Neural cell (in vitro differentiated cells): ENCODE measurements at regions not wholly inside any gene's neighbourhood (a gene's known extent, or its start where the extent isn't known, plus 50 kb on each side); places are given as distances from the start of the nearest gene placed in this dataset.

Experiments used
- H2AFZ ChIP-seq: fragments of 200-600, 300-800 bp; sonication (generic), shearing (Covaris generic); 2 replicates; pipeline ENCODE4 v1.6.0; 2014; ENCODE audit warnings: low read depth, mild to moderate bottlenecking, antibody characterized with exemption, low read length, moderate library complexity
- H3F3A ChIP-seq: fragments of 200-600 bp; shearing (Covaris generic); 2 replicates; pipeline ENCODE4 v1.6.1; 2016; ENCODE audit warnings: mild to moderate bottlenecking, moderate library complexity, mixed read lengths, antibody characterized with exemption, low read length; ENCODE audit not compliant: insufficient read depth, poor library complexity, severe bottlenecking
- H3K27ac ChIP-seq: fragments of 200-600, 300-800 bp; sonication (generic), shearing (Covaris generic); 2 replicates; pipeline ENCODE4 v1.5.1; 2014; ENCODE audit warnings: mild to moderate bottlenecking, low read length, moderate library complexity
- H3K27me3 ChIP-seq: fragments of 300-800, 200-600 bp; sonication (generic), shearing (Covaris generic); 2 replicates; pipeline ENCODE4 v1.6.0; 2014; ENCODE audit warnings: mild to moderate bottlenecking, low read depth, low read length, moderate library complexity; ENCODE audit not compliant: insufficient read depth
- H3K36me3 ChIP-seq: fragments of 300-800, 200-600 bp; sonication (generic), shearing (Covaris generic); 2 replicates; pipeline ENCODE4 v1.5.1; 2014; ENCODE audit warnings: mild to moderate bottlenecking, antibody characterized with exemption, low read length, moderate library complexity; ENCODE audit not compliant: insufficient read depth
- H3K4me2 ChIP-seq: fragments of 300-800, 200-600 bp; sonication (generic), shearing (Covaris generic); 2 replicates; pipeline ENCODE4 v1.6.0; 2014; ENCODE audit warnings: mild to moderate bottlenecking, low read length
- H3K4me3 ChIP-seq: fragments of 300-800, 200-600 bp; sonication (generic), shearing (Covaris generic); 2 replicates; pipeline ENCODE4 v1.5.1; 2014; ENCODE audit warnings: mild to moderate bottlenecking, low read length, moderate library complexity
- H3K79me2 ChIP-seq: fragments of 200-600 bp; shearing (Covaris generic); replicated peaks from 2 replicates; pipeline ENCODE4 v1.6.0; 2014; ENCODE audit warnings: mild to moderate bottlenecking, low read length, moderate library complexity; ENCODE audit not compliant: insufficient read depth
- H3K9ac ChIP-seq: fragments of 300-800, 200-600 bp; sonication (generic), shearing (Covaris generic); 2 replicates; pipeline ENCODE4 v1.6.1; 2016; ENCODE audit warnings: mild to moderate bottlenecking, low read length, mixed read lengths
- H3K9me2 ChIP-seq: fragments of 200-600 bp; shearing (Covaris generic); 2 replicates; pipeline ENCODE4 v1.6.1; 2016; ENCODE audit warnings: mild to moderate bottlenecking, low read length, mixed read lengths; ENCODE audit not compliant: insufficient read depth
- H3K9me3 ChIP-seq: fragments of 200-600, 300-800 bp; sonication (generic), shearing (Covaris generic); 2 replicates; pipeline ENCODE4 v1.6.1; 2016; ENCODE audit warnings: mild to moderate bottlenecking, mixed run types, low read length, moderate library complexity, mixed read lengths
- H4K20me1 ChIP-seq: fragments of 200-600 bp; shearing (Covaris generic); 2 replicates; pipeline ENCODE4 v1.6.1; 2016; ENCODE audit warnings: mild to moderate bottlenecking, mixed run types; ENCODE audit not compliant: insufficient read depth
- EP300 ChIP-seq: fragments of 450-650 bp; conservative IDR thresholded peaks from 2 replicates; pipeline ENCODE4 v1.6.1; 2014; ENCODE audit warnings: antibody characterized with exemption, mild to moderate bottlenecking, moderate library complexity; ENCODE audit not compliant: poor library complexity, severe bottlenecking
- EZH2 ChIP-seq: fragments of 200-600, 300-800 bp; shearing (Covaris generic), sonication (generic); IDR thresholded peaks from 2 replicates; pipeline ENCODE4 v1.6.1; 2014; ENCODE audit warnings: antibody characterized with exemption, low read length, borderline replicate concordance, mild to moderate bottlenecking; ENCODE audit not compliant: insufficient read depth, poor library complexity, severe bottlenecking
- MXI1 ChIP-seq: fragments of 450-650 bp; conservative IDR thresholded peaks from 2 replicates; pipeline ENCODE4 v1.6.1; 2014; ENCODE audit warnings: antibody characterized with exemption, mild to moderate bottlenecking; ENCODE audit not compliant: poor library complexity, severe bottlenecking
- POLR2AphosphoS5 ChIP-seq: IDR thresholded peaks from 2 replicates; pipeline ENCODE4 v1.6.1; 2012
- RAD21 ChIP-seq: fragments of 450-650 bp; conservative IDR thresholded peaks from 2 replicates; pipeline ENCODE4 v1.6.1; 2014; ENCODE audit warnings: antibody characterized with exemption, mild to moderate bottlenecking, moderate library complexity
- REST ChIP-seq: IDR thresholded peaks from 2 replicates; pipeline ENCODE4 v1.6.1; 2012; ENCODE audit warnings: borderline replicate concordance
- SMC3 ChIP-seq: fragments of 450-650 bp; conservative IDR thresholded peaks from 2 replicates; pipeline ENCODE4 v1.6.1; 2014; ENCODE audit warnings: antibody characterized with exemption, mild to moderate bottlenecking, moderate library complexity; ENCODE audit not compliant: poor library complexity
- TAF1 ChIP-seq: IDR thresholded peaks from 2 replicates; pipeline ENCODE4 v1.6.1; 2012; ENCODE audit warnings: low read depth
- TF ChIP-seq, protein P1 (sequence below): fragments of 450-650 bp; IDR thresholded peaks from 2 replicates; pipeline ENCODE4 v1.5.1; 2014; ENCODE audit warnings: antibody characterized with exemption, mild to moderate bottlenecking, moderate library complexity; ENCODE audit not compliant: poor library complexity, severe bottlenecking

DNA sequence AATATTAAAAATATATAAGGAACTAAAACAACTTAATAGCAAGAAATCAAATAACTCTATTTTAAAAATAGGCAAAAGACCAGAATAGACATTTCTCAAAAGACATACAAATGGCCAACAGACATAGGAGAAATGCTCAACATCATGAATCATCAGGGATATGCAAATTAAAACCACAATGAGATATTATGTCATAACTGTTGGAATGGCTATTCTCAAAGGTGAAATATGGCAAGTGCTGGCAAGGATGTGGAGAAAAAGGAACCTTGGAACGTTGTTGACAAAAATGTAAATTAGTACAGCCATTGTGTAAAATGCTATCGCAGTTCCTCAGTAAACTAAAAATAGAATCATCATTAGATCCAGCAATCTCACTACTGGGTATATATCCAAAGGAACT, 468.5 kb downstream of the NFIB start:
- H3K27ac ChIP-seq: no peak overlapping the region

DNA sequence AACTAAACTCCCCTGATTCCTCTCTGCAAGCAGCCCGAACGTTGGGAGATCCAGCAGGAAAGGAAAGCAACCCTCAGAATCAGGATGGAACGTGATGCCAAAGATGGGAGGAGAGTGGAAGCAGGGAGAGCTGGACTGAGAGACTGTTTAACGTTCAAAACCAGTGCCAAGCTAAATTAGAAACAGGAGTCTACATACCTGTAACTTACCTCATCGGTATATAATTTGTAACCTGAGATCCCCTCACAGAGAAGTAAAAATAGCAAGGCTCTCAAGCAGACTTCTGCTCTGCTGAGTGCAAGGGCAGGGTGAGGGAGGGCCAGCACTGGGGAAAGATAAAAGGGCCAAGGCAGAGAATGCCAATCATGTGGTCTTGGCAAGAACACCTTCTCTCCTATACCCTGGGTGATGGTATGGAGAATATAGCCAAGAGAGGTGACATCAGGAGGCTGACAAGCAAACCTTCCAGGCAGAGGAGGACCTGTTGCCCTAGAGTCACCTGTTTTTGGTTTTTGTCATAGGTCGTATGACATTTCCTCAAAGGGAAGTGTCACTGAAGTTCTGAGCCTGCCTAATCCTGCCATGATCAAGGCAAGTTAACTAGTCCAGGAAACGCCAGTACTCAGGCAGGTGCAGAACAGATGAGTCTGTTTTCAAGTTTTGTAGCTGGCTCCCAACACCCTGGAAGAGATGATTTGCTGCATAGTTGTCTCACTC, 472.0 kb downstream of the NFIB start:
- no peaks in the 10 kb centered on the region for H3F3A ChIP-seq
- TF ChIP-seq MXI1: no peak
- TF ChIP-seq, protein P1, sequence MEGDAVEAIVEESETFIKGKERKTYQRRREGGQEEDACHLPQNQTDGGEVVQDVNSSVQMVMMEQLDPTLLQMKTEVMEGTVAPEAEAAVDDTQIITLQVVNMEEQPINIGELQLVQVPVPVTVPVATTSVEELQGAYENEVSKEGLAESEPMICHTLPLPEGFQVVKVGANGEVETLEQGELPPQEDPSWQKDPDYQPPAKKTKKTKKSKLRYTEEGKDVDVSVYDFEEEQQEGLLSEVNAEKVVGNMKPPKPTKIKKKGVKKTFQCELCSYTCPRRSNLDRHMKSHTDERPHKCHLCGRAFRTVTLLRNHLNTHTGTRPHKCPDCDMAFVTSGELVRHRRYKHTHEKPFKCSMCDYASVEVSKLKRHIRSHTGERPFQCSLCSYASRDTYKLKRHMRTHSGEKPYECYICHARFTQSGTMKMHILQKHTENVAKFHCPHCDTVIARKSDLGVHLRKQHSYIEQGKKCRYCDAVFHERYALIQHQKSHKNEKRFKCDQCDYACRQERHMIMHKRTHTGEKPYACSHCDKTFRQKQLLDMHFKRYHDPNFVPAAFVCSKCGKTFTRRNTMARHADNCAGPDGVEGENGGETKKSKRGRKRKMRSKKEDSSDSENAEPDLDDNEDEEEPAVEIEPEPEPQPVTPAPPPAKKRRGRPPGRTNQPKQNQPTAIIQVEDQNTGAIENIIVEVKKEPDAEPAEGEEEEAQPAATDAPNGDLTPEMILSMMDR: no peak
- no peak for TF ChIP-seq EP300
- TF ChIP-seq SMC3: no peak
- TF ChIP-seq TAF1: no peak
- no peak for TF ChIP-seq RAD21
- TF ChIP-seq EZH2: no peak

More for the DNA sequence above, 468.5 kb downstream of the NFIB start:
- Histone ChIP-seq H3K9me3 (no peaks in the 10 kb centered on the region), H3F3A (no peaks in the 10 kb centered on the region), H3K4me2 (no peak overlapping the region), H3K79me2 (no peaks in the 10 kb centered on the region), H3K9ac (no peak overlapping the region), H4K20me1 (no peaks in the 10 kb centered on the region), H2AFZ (no peak overlapping the region), H3K9me2 (no peaks in the 10 kb centered on the region), H3K4me3 (no peak overlapping the region), H3K27me3 (no peaks in the 10 kb centered on the region), H3K36me3 (no peaks in the 10 kb centered on the region)
- TF ChIP-seq POLR2AphosphoS5 (no peak), REST (no peak), RAD21 (no peak), SMC3 (no peak), TAF1 (no peak), EP300 (no peak), MXI1 (no peak), EZH2 (no peak)
- TF ChIP-seq, protein P1: no peak

More for the DNA sequence above, 472.0 kb downstream of the NFIB start:
- no peak overlapping the region for H3K27ac ChIP-seq
- H3K36me3 ChIP-seq: no peaks in the 10 kb centered on the region
- H4K20me1 ChIP-seq: no peaks in the 10 kb centered on the region
- no peaks in the 10 kb centered on the region for H3K27me3 ChIP-seq
- no peak overlapping the region for H2AFZ ChIP-seq
- no peaks in the 10 kb centered on the region for H3K79me2 ChIP-seq
- H3K9ac ChIP-seq: no peak overlapping the region
- no peak overlapping the region for H3K4me3 ChIP-seq
- no peaks in the 10 kb centered on the region for H3K9me2 ChIP-seq
- no peak overlapping the region for H3K4me2 ChIP-seq
- H3K9me3 ChIP-seq: no peaks in the 10 kb centered on the region
